CD14-positive monocyte (primary cell): ENCODE measurements at regions not wholly inside any gene's neighbourhood (a gene's known extent, or its start where the extent isn't known, plus 50 kb on each side); places are given as distances from the start of the nearest gene placed in this dataset.

Experiments
- DNase-seq, 3 donors: peaks; one replicate each; pipeline ENCODE4 v3.0.0-alpha.2; 2011 to 2022
- H2AFZ ChIP-seq: 2 replicates; pipeline ENCODE4 v1.6.0; 2012; ENCODE audit warnings: mild to moderate bottlenecking, low read depth, low read length, inconsistent platforms; ENCODE audit not compliant: insufficient read depth, poor library complexity, severe bottlenecking
- H3K27ac ChIP-seq, 2 donors: 1 replicate in 1 of 2; 2 replicates in 1 of 2; pipeline ENCODE4 v1.5.1; 2012 to 2013; ENCODE audit warnings: low read length in 2 of 2, control low read depth in 1 of 2, inconsistent platforms in 1 of 2, low read depth in 1 of 2, mild to moderate bottlenecking in 1 of 2
- H3K27me3 ChIP-seq, 2 donors: one replicate each; pipeline versions ENCODE4 v1.6.0 to v1.6.1; 2011 to 2013; ENCODE audit warnings: low read length in 2 of 2; ENCODE audit not compliant: control insufficient read depth in 2 of 2, insufficient read depth in 2 of 2
- H3K36me3 ChIP-seq, 2 donors: replicated peaks in 1 of 2; 1 replicate in 1 of 2; 2 replicates in 1 of 2; pipeline versions ENCODE4 v1.5.1 to v1.6.1; 2012 to 2013; ENCODE audit warnings: low read length in 2 of 2, control low read depth in 1 of 2, inconsistent platforms in 1 of 2, mild to moderate bottlenecking in 1 of 2; ENCODE audit not compliant: insufficient read depth in 2 of 2, control insufficient read depth in 1 of 2
- H3K4me1 ChIP-seq, 2 donors: 1 replicate in 1 of 2; 2 replicates in 1 of 2; pipeline versions ENCODE4 v1.5.1 to v1.6.1; 2012 to 2013; ENCODE audit warnings: low read length in 2 of 2, control low read depth in 1 of 2, inconsistent platforms in 1 of 2, mild to moderate bottlenecking in 1 of 2, moderate library complexity in 1 of 2; ENCODE audit not compliant: insufficient read depth in 2 of 2, control insufficient read depth in 1 of 2
- H3K4me2 ChIP-seq: replicated peaks from 2 replicates; pipeline ENCODE3; 2012; ENCODE audit warnings: low read length, moderate library complexity, mild to moderate bottlenecking; ENCODE audit not compliant: poor library complexity, severe bottlenecking; ENCODE audit errors: extremely low read depth
- H3K4me3 ChIP-seq, 3 experiments: fragments of 200-600 bp in 1 of 3; sonication (generic) in 1 of 3; replicated peaks in 1 of 3; 1 replicate in 2 of 3; 2 replicates in 1 of 3; pipeline ENCODE4 v1.5.1; 2011 to 2013; ENCODE audit warnings: low read length in 3 of 3, mild to moderate bottlenecking in 3 of 3, control low read depth in 2 of 3, low read depth in 2 of 3, inconsistent platforms in 1 of 3, moderate library complexity in 1 of 3
- H3K79me2 ChIP-seq: 2 replicates; pipeline ENCODE4 v1.6.0; 2012; ENCODE audit warnings: mild to moderate bottlenecking, control low read depth, inconsistent platforms, low read length, moderate library complexity; ENCODE audit not compliant: insufficient read depth
- H3K9ac ChIP-seq: 2 replicates; pipeline ENCODE4 v1.6.0; 2017; ENCODE audit warnings: low read length, mild to moderate bottlenecking; ENCODE audit not compliant: insufficient read depth, poor library complexity, severe bottlenecking
- H3K9me3 ChIP-seq, 2 donors: replicated peaks in 1 of 2; 1 replicate in 1 of 2; 2 replicates in 1 of 2; pipeline versions ENCODE4 v1.5.1 to v1.6.1; 2012 to 2013; ENCODE audit warnings: low read length in 2 of 2, control low read depth in 1 of 2; ENCODE audit not compliant: control insufficient read depth in 1 of 2, insufficient read depth in 1 of 2
- H4K20me1 ChIP-seq: 2 replicates; pipeline ENCODE4 v1.6.0; 2012; ENCODE audit warnings: mild to moderate bottlenecking, low read length, control low read depth, moderate library complexity; ENCODE audit not compliant: insufficient read depth
- H3K27ac Mint-ChIP-seq, 7 donors: one replicate each; pipeline ENCODE4 v1.8.0; 2020; ENCODE audit warnings: mild to moderate bottlenecking in 7 of 7, mixed read lengths in 7 of 7, moderate library complexity in 6 of 7, inconsistent platforms in 2 of 7
- H3K27me3 Mint-ChIP-seq, 3 donors: one replicate each; pipeline ENCODE4 v1.8.0; 2021 to 2022; ENCODE audit warnings: low read depth in 3 of 3, mild to moderate bottlenecking in 3 of 3, mixed read lengths in 3 of 3, moderate library complexity in 3 of 3, inconsistent platforms in 1 of 3
- H3K36me3 Mint-ChIP-seq, 2 donors: one replicate each; pipeline ENCODE4 v1.8.0; 2020; ENCODE audit warnings: mixed read lengths in 2 of 2, inconsistent platforms in 1 of 2, mild to moderate bottlenecking in 1 of 2
- H3K4me1 Mint-ChIP-seq: one replicate; pipeline ENCODE4 v1.8.0; 2020; ENCODE audit warnings: mild to moderate bottlenecking, mixed read lengths
- H3K4me3 Mint-ChIP-seq, 2 donors: one replicate each; pipeline ENCODE4 v1.8.0; 2020; ENCODE audit warnings: mild to moderate bottlenecking in 2 of 2, mixed read lengths in 2 of 2, moderate library complexity in 1 of 2
- H3K9me3 Mint-ChIP-seq, 7 donors: one replicate each; pipeline ENCODE4 v1.8.0; 2020 to 2022; ENCODE audit warnings: mixed read lengths in 7 of 7, mild to moderate bottlenecking in 6 of 7, moderate library complexity in 6 of 7, inconsistent platforms in 2 of 7
- intact Hi-C, 2 donors: fragments of 100-400 bp; cut with micrococcal nuclease; formaldehyde crosslinking; loops; one replicate each; pipeline versions ENCODE4 v1.15.0 to v1.15.1; 2023
- TF ChIP-seq, protein P1 (sequence below): fragments of 200-600 bp; IDR thresholded peaks from one replicate; pipeline ENCODE4 v1.8.0; 2022; ENCODE audit warnings: antibody characterized with exemption, mild to moderate bottlenecking

DNA sequence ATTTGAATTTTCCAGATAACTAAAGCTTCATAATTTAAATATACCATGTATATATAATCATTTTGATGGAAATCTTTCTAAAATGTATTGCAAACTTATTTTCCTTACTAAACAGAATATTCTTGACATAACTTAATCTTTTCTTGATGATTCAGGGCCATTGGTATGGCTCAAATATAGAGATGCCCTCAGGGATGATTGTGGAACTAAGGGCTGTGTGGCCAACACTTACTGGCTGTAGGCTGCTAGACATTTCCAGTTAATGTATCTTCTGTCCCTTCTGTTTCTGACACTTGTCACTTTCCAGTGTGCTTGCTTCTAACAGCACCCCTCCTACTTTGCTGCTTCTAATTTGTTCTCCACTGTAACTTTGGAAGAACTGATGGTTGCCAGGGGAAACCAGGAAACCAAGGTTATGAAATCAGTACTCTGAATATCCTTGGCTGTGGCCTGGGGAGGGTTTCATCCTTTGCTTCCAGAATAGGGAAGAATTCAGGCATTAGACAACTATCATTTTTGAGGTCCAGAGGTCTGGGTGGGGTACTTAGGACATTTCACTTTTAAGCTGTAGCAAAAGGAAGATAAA is 697.2 kb downstream of the ETS1 start:
- TF ChIP-seq, protein P1, sequence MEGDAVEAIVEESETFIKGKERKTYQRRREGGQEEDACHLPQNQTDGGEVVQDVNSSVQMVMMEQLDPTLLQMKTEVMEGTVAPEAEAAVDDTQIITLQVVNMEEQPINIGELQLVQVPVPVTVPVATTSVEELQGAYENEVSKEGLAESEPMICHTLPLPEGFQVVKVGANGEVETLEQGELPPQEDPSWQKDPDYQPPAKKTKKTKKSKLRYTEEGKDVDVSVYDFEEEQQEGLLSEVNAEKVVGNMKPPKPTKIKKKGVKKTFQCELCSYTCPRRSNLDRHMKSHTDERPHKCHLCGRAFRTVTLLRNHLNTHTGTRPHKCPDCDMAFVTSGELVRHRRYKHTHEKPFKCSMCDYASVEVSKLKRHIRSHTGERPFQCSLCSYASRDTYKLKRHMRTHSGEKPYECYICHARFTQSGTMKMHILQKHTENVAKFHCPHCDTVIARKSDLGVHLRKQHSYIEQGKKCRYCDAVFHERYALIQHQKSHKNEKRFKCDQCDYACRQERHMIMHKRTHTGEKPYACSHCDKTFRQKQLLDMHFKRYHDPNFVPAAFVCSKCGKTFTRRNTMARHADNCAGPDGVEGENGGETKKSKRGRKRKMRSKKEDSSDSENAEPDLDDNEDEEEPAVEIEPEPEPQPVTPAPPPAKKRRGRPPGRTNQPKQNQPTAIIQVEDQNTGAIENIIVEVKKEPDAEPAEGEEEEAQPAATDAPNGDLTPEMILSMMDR, result no peak
- peaks cover 5 to 6% of the 10 kb centered on the region in 2 donors for H3K9me3 ChIP-seq
- Mint-ChIP-seq H3K27me3 (peaks cover 0 to 3% (median 1%) of the 10 kb centered on the region in 3 donors), H3K4me3 (no peak overlapping the region), H3K27ac (no peak overlapping the region), H3K9me3 (peaks cover 3 to 10% (median 6%) of the 10 kb centered on the region in 7 donors), H3K36me3 (no peaks in the 10 kb centered on the region), H3K4me1 (no peaks in the 10 kb centered on the region)
- DNase-seq, result no peak
- H3K36me3 ChIP-seq, result no peaks in the 10 kb centered on the region
- intact Hi-C loops, result no loop called here
- H3K9ac ChIP-seq, result no peak overlapping the region
- no peaks in the 10 kb centered on the region for H3K27me3 ChIP-seq
- no peaks in the 10 kb centered on the region for H4K20me1 ChIP-seq
- no peak overlapping the region for H3K4me2 ChIP-seq
- H3K27ac ChIP-seq, result no peak overlapping the region
- no peaks in the 10 kb centered on the region for H3K4me1 ChIP-seq
- no peak overlapping the region for H2AFZ ChIP-seq
- no peaks in the 10 kb centered on the region for H3K79me2 ChIP-seq
- H3K4me3 ChIP-seq, result no peak overlapping the region

DNA sequence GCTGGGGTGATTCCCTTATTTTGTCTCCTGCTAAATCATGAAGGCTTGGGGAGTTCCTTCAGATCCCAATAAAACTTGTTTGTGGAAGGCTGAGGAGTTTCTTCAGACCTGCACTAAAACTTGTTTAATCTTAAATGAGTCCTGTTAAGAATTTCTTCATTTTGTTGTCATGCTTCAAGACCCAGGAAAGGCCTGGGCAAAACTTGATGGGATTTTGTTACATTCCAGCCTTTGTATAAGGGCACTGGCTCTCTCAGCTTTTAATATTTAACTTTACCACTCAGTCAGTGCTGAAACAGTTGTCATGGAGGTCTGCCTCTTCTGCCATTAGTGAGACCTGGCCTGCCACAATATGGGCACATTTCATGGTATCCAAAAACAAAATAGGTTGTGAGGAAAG is 699.0 kb downstream of the ETS1 start:
- H3K36me3 Mint-ChIP-seq, result no peaks in the 10 kb centered on the region
- Histone ChIP-seq H4K20me1 (no peaks in the 10 kb centered on the region), H3K27me3 (no peaks in the 10 kb centered on the region), H3K79me2 (no peaks in the 10 kb centered on the region), H3K4me3 (no peak overlapping the region), H3K4me1 (no peaks in the 10 kb centered on the region), H3K4me2 (no peak overlapping the region), H3K9ac (no peak overlapping the region), H3K27ac (no peak overlapping the region), H2AFZ (no peak overlapping the region), H3K36me3 (no peaks in the 10 kb centered on the region), H3K9me3 (peaks cover 7% of the 10 kb centered on the region in 2 donors)
- H3K9me3 Mint-ChIP-seq, result peaks cover 3 to 10% (median 5%) of the 10 kb centered on the region in 7 donors
- DNase-seq, result no peak
- H3K27me3 Mint-ChIP-seq, result peaks cover 0 to 1% (median 0%) of the 10 kb centered on the region in 3 donors
- TF ChIP-seq, protein P1, result no peak
- H3K4me1 Mint-ChIP-seq, result no peaks in the 10 kb centered on the region
- H3K4me3 Mint-ChIP-seq, result no peak overlapping the region
- H3K27ac Mint-ChIP-seq, result no peak overlapping the region
- intact Hi-C loops, result no loop called here
